Esophagus muscularis mucosa (tissue), 3 donors: ENCODE measurements at regions not wholly inside any gene's neighbourhood (a gene's known extent, or its start where the extent isn't known, plus 50 kb on each side); places are given as distances from the start of the nearest gene placed in this dataset.

Experiments used
- CTCF ChIP-seq, 3 experiments: fragments of 200-600 bp in 2 of 3; fragments of 450-650 bp in 1 of 3; sonication (generic) in 2 of 3; IDR thresholded peaks; one replicate each; pipeline ENCODE4 v1.5.1; 2017 to 2019; ENCODE audit warnings: antibody characterized with exemption in 3 of 3, mild to moderate bottlenecking in 2 of 3, moderate library complexity in 1 of 3
- POLR2A ChIP-seq: fragments of 450-650 bp; IDR thresholded peaks from one replicate; pipeline ENCODE4 v1.6.1; 2017; ENCODE audit warnings: antibody characterized with exemption, moderate library complexity, mild to moderate bottlenecking, low read depth
- POLR2AphosphoS5 ChIP-seq, 2 donors: sonication (generic); formaldehyde crosslinking; IDR thresholded peaks; one replicate each; pipeline ENCODE4 v1.6.1; 2017; ENCODE audit warnings: antibody characterized with exemption in 2 of 2

GRCh38 chr12:45509621-45510020, 219.9 kb upstream of the ARID2 start:
- TF ChIP-seq CTCF (IDR thresholded peaks at IDR 0.05) (no peak), POLR2A (no peak), POLR2AphosphoS5 (IDR thresholded peaks at IDR 0.05) (no peak)
